ENCODE measurements at regions not wholly inside any gene's neighbourhood (a gene's known extent, or its start where the extent isn't known, plus 50 kb on each side); places are given as distances from the start of the nearest gene placed in this dataset.

DNA sequence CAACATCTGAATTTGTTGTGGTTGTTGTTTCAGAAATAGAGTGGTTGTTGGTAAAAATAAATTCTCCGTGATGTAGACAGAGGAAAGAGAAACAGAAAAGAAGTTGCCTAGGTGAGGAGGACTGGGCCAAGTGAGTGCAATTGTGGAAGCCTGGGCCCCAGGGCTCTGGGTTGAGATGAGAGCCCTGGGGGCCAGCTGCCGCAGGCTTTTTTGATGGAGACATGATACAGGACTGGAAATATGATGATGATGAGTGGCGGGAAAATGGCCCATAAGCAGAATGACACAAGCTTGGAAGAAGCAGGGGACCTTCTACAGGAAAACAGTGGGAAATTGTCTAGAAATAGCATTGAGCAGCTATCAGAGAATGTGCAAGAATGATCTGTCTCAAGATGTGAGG, 181.8 kb downstream of the TDRD15 start:
- no peaks in the 10 kb centered on the region for H3K9me3 ChIP-seq (ENCODE audit: control insufficient read depth, insufficient read depth, low read length)
- H3K27ac ChIP-seq (ENCODE audit: low read depth, low read length), result no peak overlapping the region
- H3K9ac ChIP-seq (ENCODE audit: low read depth, low read length), result no peak overlapping the region
- H3K4me3 ChIP-seq (ENCODE audit: low read depth, low read length), result no peak overlapping the region
- no peaks in the 10 kb centered on the region for H3K36me3 ChIP-seq (ENCODE audit: control insufficient read depth, insufficient read depth, low read length)
- H3K4me1 ChIP-seq (ENCODE audit: control insufficient read depth, insufficient read depth, low read length), result no peaks in the 10 kb centered on the region
- H3K27me3 ChIP-seq (ENCODE audit: control insufficient read depth, insufficient read depth, low read length), result no peaks in the 10 kb centered on the region

DNA sequence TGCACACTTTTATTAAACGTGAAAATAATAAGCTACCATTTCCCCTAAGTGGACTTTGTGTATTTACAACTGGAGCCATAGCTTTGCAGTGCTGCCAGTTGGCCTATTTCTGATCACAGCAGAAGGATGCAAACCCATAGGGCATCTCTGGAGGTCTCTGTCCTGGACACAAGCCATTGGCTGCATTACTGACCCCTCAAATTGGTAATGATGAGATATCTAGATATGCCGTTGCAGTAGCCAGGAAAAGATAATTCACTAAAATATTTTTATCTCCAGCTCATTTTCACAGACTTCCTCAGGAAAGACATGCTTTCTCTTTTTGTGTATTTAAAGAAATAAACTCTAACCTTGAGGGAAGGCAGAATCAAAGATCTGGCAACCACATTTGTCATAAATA, 182.5 kb downstream of the TDRD15 start:
- Histone ChIP-seq H3K4me3 (ENCODE audit: low read depth, low read length) (no peak overlapping the region), H3K4me1 (ENCODE audit: control insufficient read depth, insufficient read depth, low read length) (no peaks in the 10 kb centered on the region), H3K27me3 (ENCODE audit: control insufficient read depth, insufficient read depth, low read length) (no peaks in the 10 kb centered on the region), H3K27ac (ENCODE audit: low read depth, low read length) (no peak overlapping the region), H3K36me3 (ENCODE audit: control insufficient read depth, insufficient read depth, low read length) (no peaks in the 10 kb centered on the region), H3K9me3 (ENCODE audit: control insufficient read depth, insufficient read depth, low read length) (no peaks in the 10 kb centered on the region), H3K9ac (ENCODE audit: low read depth, low read length) (no peak overlapping the region)

DNA sequence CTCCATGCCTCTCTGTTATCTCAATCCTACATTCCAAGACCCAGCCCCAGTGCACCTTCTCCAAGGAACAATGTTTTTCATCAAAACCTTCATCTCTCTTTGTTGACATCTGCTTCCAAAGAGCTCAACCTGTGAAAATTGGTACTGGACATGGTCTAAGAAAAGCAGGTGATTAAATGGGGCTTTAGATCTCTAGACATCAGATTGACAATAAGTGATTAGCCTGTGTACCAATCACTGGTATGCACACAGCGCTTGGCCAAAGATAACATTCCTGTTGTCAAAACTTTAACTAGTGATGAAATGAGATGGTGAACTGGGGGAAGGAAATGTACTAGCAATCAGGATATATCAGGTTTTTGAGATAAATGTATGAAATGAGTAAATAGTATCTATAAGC, 183.3 kb downstream of the TDRD15 start:
- no peaks in the 10 kb centered on the region for H3K4me1 ChIP-seq (ENCODE audit: control insufficient read depth, insufficient read depth, low read length)
- H3K36me3 ChIP-seq (ENCODE audit: control insufficient read depth, insufficient read depth, low read length), result no peaks in the 10 kb centered on the region
- no peaks in the 10 kb centered on the region for H3K9me3 ChIP-seq (ENCODE audit: control insufficient read depth, insufficient read depth, low read length)
- no peak overlapping the region for H3K9ac ChIP-seq (ENCODE audit: low read depth, low read length)
- no peaks in the 10 kb centered on the region for H3K27me3 ChIP-seq (ENCODE audit: control insufficient read depth, insufficient read depth, low read length)
- H3K4me3 ChIP-seq (ENCODE audit: low read depth, low read length), result no peak overlapping the region
- no peak overlapping the region for H3K27ac ChIP-seq (ENCODE audit: low read depth, low read length)

DNA sequence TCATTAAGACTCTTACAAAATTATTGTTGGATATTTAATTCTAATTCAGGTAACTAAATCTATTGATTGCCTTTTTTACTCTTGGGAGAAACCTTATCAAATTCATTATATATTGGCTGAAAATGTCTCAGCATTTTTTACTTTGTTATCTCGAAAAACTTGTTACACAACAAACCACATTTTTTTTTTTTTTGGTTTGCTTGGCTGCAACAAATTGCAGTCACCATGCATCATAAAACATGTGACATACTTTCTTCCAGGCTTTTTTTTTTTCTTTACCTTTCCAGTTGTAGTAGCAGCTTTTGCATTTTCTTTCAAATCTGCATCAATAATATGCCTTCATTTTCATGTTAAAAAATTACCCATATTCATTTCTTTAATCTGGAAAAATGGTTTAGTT, 186.7 kb downstream of the TDRD15 start:
- no peak overlapping the region for H3K4me3 ChIP-seq (ENCODE audit: low read depth, low read length)
- H3K9me3 ChIP-seq (ENCODE audit: control insufficient read depth, insufficient read depth, low read length), result no peaks in the 10 kb centered on the region
- H3K4me1 ChIP-seq (ENCODE audit: control insufficient read depth, insufficient read depth, low read length), result no peaks in the 10 kb centered on the region
- H3K27ac ChIP-seq (ENCODE audit: low read depth, low read length), result no peak overlapping the region
- H3K36me3 ChIP-seq (ENCODE audit: control insufficient read depth, insufficient read depth, low read length), result no peaks in the 10 kb centered on the region
- H3K27me3 ChIP-seq (ENCODE audit: control insufficient read depth, insufficient read depth, low read length), result no peaks in the 10 kb centered on the region
- no peak overlapping the region for H3K9ac ChIP-seq (ENCODE audit: low read depth, low read length)

DNA sequence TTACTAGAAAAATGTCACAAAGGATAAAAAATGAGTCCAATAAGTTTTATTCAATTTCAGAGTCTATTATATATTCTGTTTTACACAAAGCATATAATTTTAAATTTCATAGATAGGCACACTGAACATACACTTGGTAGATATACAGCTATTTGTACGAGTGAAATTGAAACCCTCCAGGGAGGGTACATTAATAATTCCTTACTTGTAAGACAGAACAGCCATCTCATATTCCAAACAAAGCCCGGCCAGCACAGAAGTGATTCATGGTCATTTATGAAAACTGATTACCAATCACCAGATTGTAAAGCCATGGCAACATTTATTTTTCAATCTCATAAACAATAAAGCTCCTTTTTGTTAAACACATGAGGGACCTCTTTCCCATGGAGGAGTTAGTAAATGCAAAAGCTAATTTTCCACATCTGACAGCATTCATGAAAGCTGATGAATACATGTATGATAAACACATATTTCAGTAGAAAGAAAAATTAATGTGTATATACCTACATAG, 190.6 kb downstream of the TDRD15 start:
- H3K27ac ChIP-seq (ENCODE audit: low read depth, low read length), result no peak overlapping the region
- H3K27me3 ChIP-seq (ENCODE audit: control insufficient read depth, insufficient read depth, low read length), result no peaks in the 10 kb centered on the region
- H3K4me1 ChIP-seq (ENCODE audit: control insufficient read depth, insufficient read depth, low read length), result 0 out of 2 replicates have a peak, but pooled peaks cover 8% of the 10 kb centered on the region
- H3K9me3 ChIP-seq (ENCODE audit: control insufficient read depth, insufficient read depth, low read length), result no peaks in the 10 kb centered on the region
- no peak overlapping the region for H3K4me3 ChIP-seq (ENCODE audit: low read depth, low read length)
- H3K9ac ChIP-seq (ENCODE audit: low read depth, low read length), result no peak overlapping the region
- no peaks in the 10 kb centered on the region for H3K36me3 ChIP-seq (ENCODE audit: control insufficient read depth, insufficient read depth, low read length)

DNA sequence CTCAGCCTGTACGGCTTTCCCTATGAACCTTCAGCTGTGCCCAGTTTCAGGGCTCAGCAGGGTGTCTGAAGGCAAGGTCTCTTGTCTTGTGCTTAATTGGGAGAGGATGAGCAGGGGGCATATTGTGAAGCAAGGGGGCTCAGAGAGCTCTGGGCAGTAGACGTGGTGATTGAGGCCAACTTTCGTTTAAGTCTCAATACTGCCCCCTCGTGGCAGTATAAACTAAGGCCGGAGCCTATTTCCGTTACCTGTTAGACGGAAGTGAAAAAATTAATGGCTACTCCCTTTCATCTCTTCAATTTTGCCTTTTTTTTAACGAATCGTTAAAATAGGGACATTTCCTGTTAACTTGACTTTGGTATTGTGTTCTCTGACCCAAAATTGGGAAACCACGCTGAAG, 193.4 kb downstream of the TDRD15 start:
- no peaks in the 10 kb centered on the region for H3K9me3 ChIP-seq (ENCODE audit: control insufficient read depth, insufficient read depth, low read length)
- H3K27me3 ChIP-seq (ENCODE audit: control insufficient read depth, insufficient read depth, low read length), result no peaks in the 10 kb centered on the region
- H3K36me3 ChIP-seq (ENCODE audit: control insufficient read depth, insufficient read depth, low read length), result no peaks in the 10 kb centered on the region
- H3K9ac ChIP-seq (ENCODE audit: low read depth, low read length), result no peak overlapping the region
- H3K27ac ChIP-seq (ENCODE audit: low read depth, low read length), result no peak overlapping the region
- H3K4me3 ChIP-seq (ENCODE audit: low read depth, low read length), result no peak overlapping the region
- 0 out of 2 replicates have a peak, but pooled peaks cover 8% of the 10 kb centered on the region for H3K4me1 ChIP-seq (ENCODE audit: control insufficient read depth, insufficient read depth, low read length)

DNA sequence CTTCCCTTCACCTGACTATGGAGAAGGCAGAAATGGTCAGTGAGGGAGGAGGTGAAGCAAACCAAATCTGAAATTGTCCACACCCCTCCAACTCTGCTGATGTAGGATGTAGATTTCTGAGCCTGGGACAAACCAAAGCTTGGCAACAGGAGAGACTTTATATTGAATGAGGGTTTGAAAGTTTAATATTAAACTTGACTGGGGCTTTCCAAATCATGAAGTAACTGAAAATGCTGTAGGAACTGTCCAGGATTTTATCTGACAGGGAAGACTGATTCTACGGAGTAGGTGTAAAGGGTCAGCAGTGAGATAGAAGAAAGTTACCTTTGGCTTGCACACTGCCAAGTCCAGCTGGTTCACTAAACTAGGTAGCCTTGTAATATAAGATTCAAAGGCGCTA, 194.5 kb downstream of the TDRD15 start:
- Histone ChIP-seq H3K4me1 (ENCODE audit: control insufficient read depth, insufficient read depth, low read length) (0 out of 2 replicates have a peak, but pooled peaks cover 8% of the 10 kb centered on the region), H3K27me3 (ENCODE audit: control insufficient read depth, insufficient read depth, low read length) (no peaks in the 10 kb centered on the region), H3K4me3 (ENCODE audit: low read depth, low read length) (no peak overlapping the region), H3K9ac (ENCODE audit: low read depth, low read length) (no peak overlapping the region), H3K9me3 (ENCODE audit: control insufficient read depth, insufficient read depth, low read length) (no peaks in the 10 kb centered on the region), H3K36me3 (ENCODE audit: control insufficient read depth, insufficient read depth, low read length) (no peaks in the 10 kb centered on the region), H3K27ac (ENCODE audit: low read depth, low read length) (no peak overlapping the region)

DNA sequence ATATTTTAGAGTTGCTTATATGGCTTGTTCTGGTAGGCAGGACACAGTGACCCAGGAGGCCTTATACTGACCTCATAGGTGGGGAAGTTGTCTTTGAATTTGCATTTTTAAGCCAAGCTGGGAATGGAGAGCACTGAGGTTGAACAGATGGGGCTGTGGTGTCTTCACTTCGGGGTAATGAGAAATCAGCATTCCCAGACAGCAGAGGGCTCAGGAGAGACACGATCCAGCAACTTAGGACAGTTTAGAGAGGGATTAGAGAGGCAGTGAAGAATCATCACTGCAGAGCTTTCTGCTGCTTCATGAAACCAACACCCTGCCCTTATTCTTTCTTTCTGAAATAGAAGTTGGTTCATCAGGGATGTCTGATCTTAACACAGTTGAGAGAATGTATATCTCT, 202.4 kb downstream of the TDRD15 start:
- H3K36me3 ChIP-seq (ENCODE audit: control insufficient read depth, insufficient read depth, low read length), result no peaks in the 10 kb centered on the region
- H3K9me3 ChIP-seq (ENCODE audit: control insufficient read depth, insufficient read depth, low read length), result no peaks in the 10 kb centered on the region
- no peaks in the 10 kb centered on the region for H3K27me3 ChIP-seq (ENCODE audit: control insufficient read depth, insufficient read depth, low read length)
- no peak overlapping the region for H3K4me3 ChIP-seq (ENCODE audit: low read depth, low read length)
- no peak overlapping the region for H3K27ac ChIP-seq (ENCODE audit: low read depth, low read length)
- H3K9ac ChIP-seq (ENCODE audit: low read depth, low read length), result no peak overlapping the region
- no peaks in the 10 kb centered on the region for H3K4me1 ChIP-seq (ENCODE audit: control insufficient read depth, insufficient read depth, low read length)

DNA sequence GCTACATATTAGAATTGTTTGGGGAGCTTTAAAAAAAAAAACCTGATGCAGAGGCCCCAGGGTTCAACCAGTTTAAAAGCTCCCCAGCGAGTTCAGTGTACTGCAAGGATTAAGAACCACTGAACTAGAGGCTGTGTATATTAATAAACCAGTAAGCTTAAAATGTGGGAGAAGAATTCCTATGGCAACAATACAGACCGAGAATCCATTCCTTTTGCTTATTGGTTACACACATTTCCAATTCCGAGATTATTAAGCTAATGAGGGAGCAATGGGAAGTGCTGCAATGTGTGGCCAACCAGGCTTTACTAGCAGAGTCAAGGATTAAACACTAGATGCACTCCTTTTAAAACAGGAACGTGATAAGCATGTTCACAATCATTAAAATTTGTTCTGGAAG, 204.4 kb downstream of the TDRD15 start:
- no peak overlapping the region for H3K9ac ChIP-seq (ENCODE audit: low read depth, low read length)
- no peak overlapping the region for H3K27ac ChIP-seq (ENCODE audit: low read depth, low read length)
- no peaks in the 10 kb centered on the region for H3K27me3 ChIP-seq (ENCODE audit: control insufficient read depth, insufficient read depth, low read length)
- H3K4me3 ChIP-seq (ENCODE audit: low read depth, low read length), result no peak overlapping the region
- no peaks in the 10 kb centered on the region for H3K36me3 ChIP-seq (ENCODE audit: control insufficient read depth, insufficient read depth, low read length)
- peaks cover 5% of the 10 kb centered on the region for H3K4me1 ChIP-seq (ENCODE audit: control insufficient read depth, insufficient read depth, low read length)
- H3K9me3 ChIP-seq (ENCODE audit: control insufficient read depth, insufficient read depth, low read length), result no peaks in the 10 kb centered on the region

DNA sequence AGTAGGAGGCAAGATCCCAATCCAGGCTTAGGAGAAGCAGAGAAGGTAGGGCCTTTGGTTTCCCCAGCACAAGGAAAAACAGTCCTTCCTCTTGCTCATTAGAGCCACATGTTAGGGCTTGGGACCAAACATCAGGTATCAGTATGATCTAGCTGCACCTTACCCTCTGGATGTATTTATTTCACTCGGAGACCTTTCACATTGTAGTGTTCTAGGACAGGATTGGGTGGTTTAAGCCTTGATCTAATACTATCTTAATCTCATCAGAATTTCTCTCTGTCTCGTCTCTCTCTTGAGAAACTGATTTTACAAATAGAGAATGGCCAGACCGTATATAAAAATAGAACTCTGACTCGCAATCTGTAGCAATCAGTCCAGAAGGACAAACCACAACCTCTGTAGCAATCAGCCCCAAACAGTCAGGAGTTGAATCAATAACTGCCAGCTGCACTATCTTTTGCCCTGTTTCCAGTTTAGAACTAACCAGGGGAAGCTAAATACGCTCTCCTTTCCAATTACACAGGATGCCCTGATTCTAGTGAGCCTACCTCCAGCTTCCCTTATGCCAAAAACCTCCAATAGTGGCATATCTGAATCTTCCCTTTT, 207.1 kb downstream of the TDRD15 start:
- H3K9ac ChIP-seq (ENCODE audit: low read depth, low read length), result no peak overlapping the region
- no peak overlapping the region for H3K27ac ChIP-seq (ENCODE audit: low read depth, low read length)
- no peaks in the 10 kb centered on the region for H3K36me3 ChIP-seq (ENCODE audit: control insufficient read depth, insufficient read depth, low read length)
- no peaks in the 10 kb centered on the region for H3K27me3 ChIP-seq (ENCODE audit: control insufficient read depth, insufficient read depth, low read length)
- H3K4me1 ChIP-seq (ENCODE audit: control insufficient read depth, insufficient read depth, low read length), result peaks cover 7% of the 10 kb centered on the region
- H3K9me3 ChIP-seq (ENCODE audit: control insufficient read depth, insufficient read depth, low read length), result peaks cover 5% of the 10 kb centered on the region; the same call in 1 of the 2 replicates
- no peak overlapping the region for H3K4me3 ChIP-seq (ENCODE audit: low read depth, low read length)

DNA sequence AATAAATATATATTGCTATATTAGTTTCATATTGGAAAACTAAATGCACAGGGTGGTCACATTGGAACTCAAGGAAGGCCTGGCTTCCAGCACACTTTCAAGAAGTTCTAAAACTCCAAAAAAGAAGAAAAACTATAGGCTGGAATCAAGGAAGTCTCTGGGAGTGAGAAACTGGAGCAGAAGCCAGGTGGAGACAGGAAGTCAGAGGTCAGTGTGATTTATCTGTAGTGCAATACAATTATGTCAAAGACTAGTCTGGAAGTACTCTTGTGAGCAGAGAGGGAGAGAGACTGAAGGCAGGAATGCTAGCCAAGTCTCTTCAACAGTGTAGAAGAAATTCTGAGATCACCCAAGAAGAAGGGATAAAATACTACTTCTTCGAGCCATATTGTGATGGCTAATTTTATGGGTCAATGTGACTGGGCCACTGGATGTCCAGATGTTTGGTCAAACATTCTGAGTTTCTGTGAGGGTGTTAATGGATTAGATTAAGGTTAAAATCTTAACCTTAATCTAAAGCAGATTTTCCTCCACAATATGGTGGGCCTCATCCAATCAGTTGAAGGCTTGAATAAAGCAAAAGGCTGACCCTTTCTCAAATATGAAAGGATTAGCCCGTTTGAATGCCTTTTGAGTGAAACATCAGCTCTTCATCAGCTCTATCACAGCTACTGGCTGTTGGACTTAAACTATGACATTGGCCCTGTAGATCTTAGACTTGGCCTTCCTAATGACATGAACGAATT, 208.0 kb downstream of the TDRD15 start:
- Histone ChIP-seq H3K4me3 (ENCODE audit: low read depth, low read length) (no peak overlapping the region), H3K4me1 (ENCODE audit: control insufficient read depth, insufficient read depth, low read length) (peaks cover 7% of the 10 kb centered on the region), H3K27ac (ENCODE audit: low read depth, low read length) (no peak overlapping the region), H3K9ac (ENCODE audit: low read depth, low read length) (no peak overlapping the region), H3K9me3 (ENCODE audit: control insufficient read depth, insufficient read depth, low read length) (peaks cover 5% of the 10 kb centered on the region; the same call in 1 of the 2 replicates), H3K36me3 (ENCODE audit: control insufficient read depth, insufficient read depth, low read length) (no peaks in the 10 kb centered on the region), H3K27me3 (ENCODE audit: control insufficient read depth, insufficient read depth, low read length) (no peaks in the 10 kb centered on the region)

All from HUES48 (cell line).